ENCODE measurements at regions not wholly inside any gene's neighbourhood (a gene's known extent, or its start where the extent isn't known, plus 50 kb on each side); places are given as distances from the start of the nearest gene placed in this dataset.

- TF ChIP-seq GATA1 (IDR thresholded peaks at IDR 0.05; ENCODE audit: low read depth, low read length) = no peak
- TF ChIP-seq POLR2A (IDR thresholded peaks at IDR 0.05; ENCODE audit: low read length) = no peak
- DNase-seq = no peak
These were observed 884.9 kb upstream of the PCDH10 start for GRCh38 chr4:132264176-132264575.

- DNase-seq = no peak
- TF ChIP-seq POLR2A (IDR thresholded peaks at IDR 0.05; ENCODE audit: low read length) (no peak), GATA1 (IDR thresholded peaks at IDR 0.05; ENCODE audit: low read depth, low read length) (no peak)
These were observed 882.7 kb upstream of the PCDH10 start for GRCh38 chr4:132266374-132266773.

DNA sequence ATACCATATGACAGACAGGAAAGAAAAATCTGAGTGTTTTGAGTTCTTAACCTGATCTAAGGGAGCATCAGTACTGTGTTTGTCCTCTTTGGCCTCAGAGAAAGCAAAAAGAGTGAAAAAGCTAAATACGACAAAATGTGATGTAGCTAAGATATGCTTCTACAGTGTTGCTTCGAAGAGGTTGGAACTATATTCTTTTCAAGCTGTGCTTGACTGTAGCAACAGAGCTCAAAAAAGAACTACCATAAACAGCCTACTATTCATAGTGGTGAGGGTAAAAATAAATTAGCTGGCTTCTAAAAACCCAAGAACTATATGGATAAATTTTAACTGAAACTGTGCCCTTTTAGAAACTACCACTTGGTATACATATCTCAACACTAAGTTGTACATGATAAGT is 881.8 kb upstream of the PCDH10 start:
- no peak for DNase-seq

DNA sequence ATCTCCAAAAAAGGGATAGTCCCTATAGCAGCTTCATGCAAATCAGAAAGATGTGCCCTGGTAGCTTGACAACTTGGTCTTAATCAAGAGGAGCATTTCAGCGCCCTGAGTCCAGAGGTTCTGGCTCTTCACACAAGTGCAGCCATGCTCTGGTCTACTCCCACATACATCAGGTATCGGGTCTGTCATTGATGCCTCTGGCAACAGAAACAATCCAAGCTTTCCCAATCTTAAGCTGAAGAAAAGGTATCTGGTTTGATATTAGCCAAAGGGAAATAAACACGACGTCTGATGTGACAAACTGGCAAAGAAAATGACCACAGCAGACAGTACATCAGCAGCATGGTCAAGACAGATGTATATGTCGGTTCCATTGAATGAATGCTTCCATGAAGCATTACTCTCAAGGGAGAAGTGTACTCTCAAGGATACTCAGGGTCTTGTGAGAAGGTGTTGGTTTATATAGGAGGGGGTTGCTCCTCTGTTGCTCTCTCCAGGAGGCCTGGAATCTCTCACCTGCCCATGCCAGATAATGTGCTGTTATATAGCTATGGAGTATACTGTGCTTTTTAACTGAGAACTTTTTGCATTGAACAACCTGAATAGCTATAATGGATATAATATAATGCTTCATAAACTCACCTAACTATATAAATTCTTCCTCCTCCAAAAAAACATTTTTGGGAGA is 879.6 kb upstream of the PCDH10 start:
- no peak for DNase-seq
- no peak for TF ChIP-seq GATA1 (IDR thresholded peaks at IDR 0.05; ENCODE audit: low read depth, low read length)
- no peak for TF ChIP-seq POLR2A (IDR thresholded peaks at IDR 0.05; ENCODE audit: low read length)

More for the DNA sequence above, 881.8 kb upstream of the PCDH10 start:
- TF ChIP-seq GATA1 (IDR thresholded peaks at IDR 0.05; ENCODE audit: low read depth, low read length) (no peak), POLR2A (IDR thresholded peaks at IDR 0.05; ENCODE audit: low read length) (no peak)

GRCh38 chr4:132275583-132276121 is 873.4 kb upstream of the PCDH10 start:
- TF ChIP-seq POLR2A (IDR thresholded peaks at IDR 0.05; ENCODE audit: low read length) = no peak
- TF ChIP-seq GATA1 (IDR thresholded peaks at IDR 0.05; ENCODE audit: low read depth, low read length) = no peak
- no peak for DNase-seq

- no peak for TF ChIP-seq GATA1 (IDR thresholded peaks at IDR 0.05; ENCODE audit: low read depth, low read length)
- no peak for DNase-seq
These were observed 872.9 kb upstream of the PCDH10 start for GRCh38 chr4:132276185-132276584.

DNA sequence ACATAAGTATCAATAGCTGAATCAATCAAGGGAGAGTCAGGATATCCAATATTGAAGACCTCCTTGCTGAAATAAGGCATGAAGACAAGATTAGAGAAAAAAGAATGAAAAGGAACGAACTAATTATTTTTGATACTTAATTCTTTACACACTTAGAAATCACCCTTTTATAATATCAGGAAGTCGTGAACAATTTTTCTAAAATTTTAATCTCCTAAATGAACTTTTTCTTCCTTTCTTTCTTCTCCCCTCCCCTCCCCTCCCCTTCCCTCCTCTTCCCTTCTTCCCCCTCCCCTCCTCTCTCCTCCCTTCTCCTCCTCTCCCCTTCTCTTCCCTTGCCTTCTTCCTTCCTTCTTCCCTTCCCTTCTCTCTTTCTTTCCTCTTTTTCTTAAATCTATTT is 872.1 kb upstream of the PCDH10 start:
- no peak for TF ChIP-seq POLR2A (IDR thresholded peaks at IDR 0.05; ENCODE audit: low read length)
- TF ChIP-seq GATA1 (IDR thresholded peaks at IDR 0.05; ENCODE audit: low read depth, low read length) = no peak

DNA sequence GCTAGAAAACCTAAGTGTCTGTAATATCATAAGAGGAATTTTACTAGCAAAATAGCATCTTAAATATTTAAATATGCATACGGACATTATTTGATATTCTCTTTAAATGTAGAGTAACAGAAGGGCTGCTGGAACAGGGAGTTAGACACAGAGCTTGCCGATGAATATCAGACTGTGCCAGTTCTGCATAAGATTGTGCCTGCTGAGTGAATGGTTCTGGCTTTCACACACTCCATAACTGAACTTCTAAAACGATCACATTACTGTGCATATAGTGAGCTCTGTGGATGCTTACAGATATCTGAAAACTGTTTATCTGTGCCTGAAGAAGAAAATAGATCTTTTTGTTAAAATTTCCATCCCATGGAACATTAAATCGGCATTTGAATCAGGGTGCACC is 867.4 kb upstream of the PCDH10 start:
- DNase-seq = no peak
- TF ChIP-seq GATA1 (IDR thresholded peaks at IDR 0.05; ENCODE audit: low read depth, low read length) = no peak
- no peak for TF ChIP-seq POLR2A (IDR thresholded peaks at IDR 0.05; ENCODE audit: low read length)

More for the DNA sequence above, 872.1 kb upstream of the PCDH10 start:
- no peak for DNase-seq

DNA sequence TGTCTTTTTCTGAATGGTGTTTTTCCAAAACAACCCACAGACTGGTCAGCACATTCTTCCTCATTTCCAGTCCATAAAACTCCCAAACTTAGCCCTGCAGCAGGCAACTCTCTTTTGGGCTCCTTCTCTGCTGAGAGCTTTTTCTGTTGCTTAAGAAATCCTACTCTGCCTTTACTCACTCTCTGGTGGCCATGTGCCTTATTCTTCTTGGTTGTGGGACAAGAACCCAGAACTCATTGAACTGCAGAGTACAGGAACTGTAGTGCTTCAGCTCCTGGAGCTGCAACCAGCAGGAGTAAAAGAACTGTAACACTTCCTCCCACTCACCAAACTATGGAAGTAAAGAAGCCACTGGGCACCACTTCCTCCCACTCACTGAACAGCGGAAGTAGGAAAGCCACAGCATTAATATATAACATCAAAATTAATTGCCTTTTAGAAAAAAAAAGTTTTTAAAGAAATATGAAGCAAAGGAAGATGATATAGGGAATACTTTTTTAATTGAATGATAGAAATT is 864.1 kb upstream of the PCDH10 start:
- DNase-seq = no peak
- TF ChIP-seq GATA1 (IDR thresholded peaks at IDR 0.05; ENCODE audit: low read depth, low read length) (no peak), POLR2A (IDR thresholded peaks at IDR 0.05; ENCODE audit: low read length) (no peak)

DNA sequence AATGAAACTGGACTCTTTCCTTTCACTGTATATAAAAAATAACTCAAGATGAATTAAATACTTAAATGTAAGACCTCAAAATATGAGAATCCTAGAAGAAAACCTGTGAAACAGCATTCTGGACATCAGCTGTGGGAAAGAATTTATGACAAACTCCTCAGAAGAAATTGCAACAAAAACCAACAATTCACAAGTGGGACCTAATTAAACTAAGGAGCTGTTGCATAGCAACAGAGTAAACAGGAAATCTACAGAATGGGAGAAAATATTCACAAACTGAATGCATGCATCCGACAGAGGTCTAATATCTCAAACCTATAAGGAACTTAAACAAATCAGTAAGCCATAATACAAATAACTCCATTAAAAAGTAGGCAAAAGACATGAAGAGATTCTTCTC is 851.7 kb upstream of the PCDH10 start:
- TF ChIP-seq GATA1 (IDR thresholded peaks at IDR 0.05; ENCODE audit: low read depth, low read length) = no peak
- no peak for TF ChIP-seq POLR2A (IDR thresholded peaks at IDR 0.05; ENCODE audit: low read length)
- no peak for DNase-seq

GRCh38 chr4:132299841-132300240 is 849.3 kb upstream of the PCDH10 start:
- DNase-seq = no peak
- no peak for TF ChIP-seq POLR2A (IDR thresholded peaks at IDR 0.05; ENCODE audit: low read length)
- TF ChIP-seq GATA1 (IDR thresholded peaks at IDR 0.05; ENCODE audit: low read depth, low read length) = no peak

GRCh38 chr4:132312521-132312920 is 836.6 kb upstream of the PCDH10 start:
- no peak for TF ChIP-seq GATA1 (IDR thresholded peaks at IDR 0.05; ENCODE audit: low read depth, low read length)
- no peak for TF ChIP-seq POLR2A (IDR thresholded peaks at IDR 0.05; ENCODE audit: low read length)
- no peak for DNase-seq

DNA sequence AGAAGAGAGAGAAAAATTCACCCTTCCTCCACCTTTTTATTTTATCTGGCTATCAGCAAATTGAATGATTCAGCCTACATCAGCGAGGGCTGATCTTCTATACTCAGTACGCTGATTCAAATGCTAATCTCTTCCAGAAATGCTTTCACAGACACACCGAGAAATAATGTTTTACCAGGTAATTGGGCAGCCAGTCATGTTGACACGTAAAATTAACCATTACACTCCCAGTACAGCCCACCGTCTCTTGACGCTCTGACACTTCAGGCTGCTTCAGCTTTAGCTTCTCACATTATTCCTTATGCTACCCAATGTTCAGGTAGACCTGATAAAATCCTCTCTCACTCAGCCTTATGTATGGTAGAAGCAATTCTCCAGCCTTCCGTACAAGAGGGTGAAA is 835.2 kb upstream of the PCDH10 start:
- DNase-seq = no peak
- TF ChIP-seq POLR2A (IDR thresholded peaks at IDR 0.05; ENCODE audit: low read length) (no peak), GATA1 (IDR thresholded peaks at IDR 0.05; ENCODE audit: low read depth, low read length) (no peak)

DNA sequence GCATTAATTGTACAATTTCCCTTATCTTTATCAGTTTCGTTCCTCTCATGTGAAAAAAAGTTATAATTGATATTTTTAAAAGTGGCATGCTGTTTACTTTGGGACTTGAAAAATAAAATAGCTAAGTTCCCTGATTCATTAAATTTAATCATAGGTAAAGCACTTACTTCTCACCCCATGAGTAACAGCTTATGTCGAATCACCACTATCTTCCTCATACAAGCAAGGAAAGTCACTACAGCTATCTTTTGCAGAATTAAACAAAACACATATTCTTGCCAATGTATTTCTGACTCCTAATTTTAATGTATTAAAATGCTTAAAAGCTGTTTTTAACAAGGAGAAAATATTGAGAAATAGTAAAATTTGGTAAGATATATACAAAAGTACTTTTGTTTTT is 832.4 kb upstream of the PCDH10 start:
- no peak for DNase-seq
- TF ChIP-seq POLR2A (IDR thresholded peaks at IDR 0.05; ENCODE audit: low read length) = no peak
- no peak for TF ChIP-seq GATA1 (IDR thresholded peaks at IDR 0.05; ENCODE audit: low read depth, low read length)

GRCh38 chr4:132317923-132318322 is 831.2 kb upstream of the PCDH10 start:
- TF ChIP-seq POLR2A (IDR thresholded peaks at IDR 0.05; ENCODE audit: low read length) = no peak
- no peak for TF ChIP-seq GATA1 (IDR thresholded peaks at IDR 0.05; ENCODE audit: low read depth, low read length)

More at GRCh38 chr4:132317923-132318322, 831.2 kb upstream of the PCDH10 start:
- DNase-seq = no peak
